Upper lobe of left lung (tissue), 4 donors: ENCODE measurements at regions not wholly inside any gene's neighbourhood (a gene's known extent, or its start where the extent isn't known, plus 50 kb on each side); places are given as distances from the start of the nearest gene placed in this dataset.

Experiments
- CTCF ChIP-seq, 6 experiments: fragments of 450-650 bp in 4 of 6; fragments of 200-600 bp in 2 of 6; sonication (generic) in 2 of 6; IDR thresholded peaks; one replicate each; pipeline ENCODE4 v1.5.1; 2016 to 2019; ENCODE audit warnings: antibody characterized with exemption in 6 of 6
- EP300 ChIP-seq, 4 donors: sonication (generic); formaldehyde crosslinking; IDR thresholded peaks; one replicate each; pipeline ENCODE4 v1.5.1; 2017; ENCODE audit warnings: antibody characterized with exemption in 4 of 4, control low read depth in 2 of 4
- POLR2A ChIP-seq, 4 donors: fragments of 450-650 bp; IDR thresholded peaks; one replicate each; pipeline ENCODE4 v1.5.1; 2016 to 2017; ENCODE audit warnings: antibody characterized with exemption in 4 of 4, mild to moderate bottlenecking in 2 of 4
- POLR2AphosphoS5 ChIP-seq, 2 donors: sonication (generic); formaldehyde crosslinking; IDR thresholded peaks; one replicate each; pipeline ENCODE4 v1.5.1; 2017; ENCODE audit warnings: antibody characterized with exemption in 2 of 2

DNA sequence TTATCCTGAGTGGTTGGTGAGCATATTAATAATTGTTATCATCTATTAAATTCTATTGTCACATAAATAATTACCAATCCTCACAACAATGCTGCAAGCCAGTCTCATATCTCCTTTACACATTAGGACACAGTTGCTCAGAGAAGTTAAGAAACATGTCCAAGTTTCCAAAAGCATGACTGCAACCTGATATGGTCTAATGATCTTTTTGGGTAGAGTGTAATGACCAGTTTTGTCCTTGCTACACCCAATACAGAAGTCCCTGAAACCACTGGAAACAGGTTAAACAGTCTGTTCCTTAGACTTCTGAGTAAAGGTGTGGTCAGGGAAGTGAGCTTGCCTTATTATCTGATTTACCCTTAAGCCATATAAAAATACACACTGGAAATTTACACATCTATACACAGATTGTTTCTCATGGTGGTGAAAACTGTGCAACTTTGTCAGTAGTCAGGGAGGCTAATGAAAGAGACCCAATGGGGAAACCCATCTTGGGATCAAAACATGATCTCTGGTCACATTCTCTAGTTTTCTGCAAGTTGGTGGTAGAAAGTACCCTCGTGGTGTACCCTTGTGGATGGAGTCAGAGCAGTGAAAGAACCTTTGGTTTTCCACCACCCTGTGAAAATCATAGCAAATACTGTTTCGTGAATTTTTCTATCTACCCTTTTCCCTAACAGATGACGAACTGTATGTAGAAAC lies 146.0 kb upstream of the KLF12 start:
- TF ChIP-seq CTCF (IDR thresholded peaks at IDR 0.05) (no peak), POLR2A (IDR thresholded peaks at IDR 0.05) (no peak), EP300 (IDR thresholded peaks at IDR 0.05) (no peak), POLR2AphosphoS5 (IDR thresholded peaks at IDR 0.05) (no peak)
